ENCODE measurements at regions not wholly inside any gene's neighbourhood (a gene's known extent, or its start where the extent isn't known, plus 50 kb on each side); places are given as distances from the start of the nearest gene placed in this dataset.

DNA sequence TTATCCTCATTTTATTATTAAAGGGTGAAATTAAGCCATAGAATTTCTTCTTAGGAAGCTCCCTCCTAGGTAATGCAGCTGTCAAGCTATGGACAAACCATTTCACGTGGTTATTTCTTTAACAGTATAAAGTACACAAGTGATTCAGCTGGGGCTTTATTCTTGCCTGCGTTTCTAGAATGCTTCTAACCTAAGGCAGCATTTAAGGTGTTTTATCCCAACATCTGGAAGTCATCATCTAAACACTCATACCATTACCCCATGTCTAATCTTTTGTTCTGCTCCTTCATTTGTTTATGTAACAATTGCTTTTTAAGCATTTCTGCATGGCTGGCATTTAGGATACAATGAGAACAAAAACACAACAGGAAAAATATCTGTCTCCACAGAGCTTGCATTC is 829.2 kb upstream of the ADAMTS5 start:
- TF ChIP-seq, protein P1, sequence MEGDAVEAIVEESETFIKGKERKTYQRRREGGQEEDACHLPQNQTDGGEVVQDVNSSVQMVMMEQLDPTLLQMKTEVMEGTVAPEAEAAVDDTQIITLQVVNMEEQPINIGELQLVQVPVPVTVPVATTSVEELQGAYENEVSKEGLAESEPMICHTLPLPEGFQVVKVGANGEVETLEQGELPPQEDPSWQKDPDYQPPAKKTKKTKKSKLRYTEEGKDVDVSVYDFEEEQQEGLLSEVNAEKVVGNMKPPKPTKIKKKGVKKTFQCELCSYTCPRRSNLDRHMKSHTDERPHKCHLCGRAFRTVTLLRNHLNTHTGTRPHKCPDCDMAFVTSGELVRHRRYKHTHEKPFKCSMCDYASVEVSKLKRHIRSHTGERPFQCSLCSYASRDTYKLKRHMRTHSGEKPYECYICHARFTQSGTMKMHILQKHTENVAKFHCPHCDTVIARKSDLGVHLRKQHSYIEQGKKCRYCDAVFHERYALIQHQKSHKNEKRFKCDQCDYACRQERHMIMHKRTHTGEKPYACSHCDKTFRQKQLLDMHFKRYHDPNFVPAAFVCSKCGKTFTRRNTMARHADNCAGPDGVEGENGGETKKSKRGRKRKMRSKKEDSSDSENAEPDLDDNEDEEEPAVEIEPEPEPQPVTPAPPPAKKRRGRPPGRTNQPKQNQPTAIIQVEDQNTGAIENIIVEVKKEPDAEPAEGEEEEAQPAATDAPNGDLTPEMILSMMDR (IDR thresholded peaks at IDR 0.05; ENCODE audit: partially characterized antibody, unreplicated experiment): no peak

DNA sequence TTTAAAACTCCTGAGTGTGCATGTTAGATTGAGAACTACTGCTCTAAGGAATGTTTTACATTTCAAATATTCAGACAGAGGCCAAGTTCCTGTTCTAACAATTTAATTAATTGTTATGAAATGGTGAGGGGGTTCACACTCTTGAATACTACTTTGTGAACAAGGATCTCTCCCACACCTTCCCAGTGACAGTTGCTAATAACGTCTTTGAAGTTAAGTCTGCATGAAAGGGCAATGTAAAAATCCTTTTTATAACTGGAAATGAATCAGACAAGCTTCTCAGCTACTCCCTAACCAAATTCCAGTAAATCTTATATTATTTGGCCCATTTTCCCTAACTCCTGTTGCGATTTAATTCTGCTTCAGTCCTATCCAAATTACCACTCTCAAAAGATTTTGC is 828.5 kb upstream of the ADAMTS5 start:
- TF ChIP-seq, protein P1 (IDR thresholded peaks at IDR 0.05; ENCODE audit: partially characterized antibody, unreplicated experiment): no peak
- no peaks in the 10 kb centered on the region for H3K4me1 Mint-ChIP-seq (ENCODE audit: low read depth, unreplicated experiment)
- DNase-seq: no peak
- H3K36me3 Mint-ChIP-seq (ENCODE audit: unreplicated experiment): no peaks in the 10 kb centered on the region
- no peaks in the 10 kb centered on the region for H3K9me3 Mint-ChIP-seq (ENCODE audit: unreplicated experiment)
- H3K4me3 Mint-ChIP-seq (ENCODE audit: unreplicated experiment): no peak overlapping the region
- no peaks in the 10 kb centered on the region for H3K27me3 Mint-ChIP-seq (ENCODE audit: unreplicated experiment)
- no peak overlapping the region for H3K27ac Mint-ChIP-seq (ENCODE audit: unreplicated experiment)

More for the DNA sequence above, 829.2 kb upstream of the ADAMTS5 start:
- Mint-ChIP-seq H3K27ac (ENCODE audit: unreplicated experiment) (no peak overlapping the region), H3K4me1 (ENCODE audit: low read depth, unreplicated experiment) (no peaks in the 10 kb centered on the region), H3K4me3 (ENCODE audit: unreplicated experiment) (no peak overlapping the region), H3K27me3 (ENCODE audit: unreplicated experiment) (no peaks in the 10 kb centered on the region), H3K36me3 (ENCODE audit: unreplicated experiment) (no peaks in the 10 kb centered on the region), H3K9me3 (ENCODE audit: unreplicated experiment) (no peaks in the 10 kb centered on the region)
- DNase-seq: no peak

DNA sequence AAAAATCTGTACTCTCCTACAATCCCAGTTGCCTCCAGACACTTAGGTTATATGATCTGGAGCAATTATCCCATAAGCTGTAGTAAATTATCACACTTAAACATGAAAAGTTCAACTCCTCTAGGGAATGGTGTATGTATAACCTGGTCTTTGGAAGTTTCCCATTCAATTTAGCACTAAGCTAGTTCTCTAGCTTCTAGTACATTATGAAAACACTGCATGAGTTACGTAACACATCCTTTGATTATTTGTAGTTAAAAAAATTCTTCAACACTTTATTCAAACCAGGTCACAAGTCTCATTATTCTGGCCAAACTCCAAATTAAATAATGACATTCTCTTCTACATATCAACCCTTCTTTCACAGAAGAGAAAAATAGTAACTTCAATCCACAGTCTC is 827.0 kb upstream of the ADAMTS5 start:
- Mint-ChIP-seq H3K27me3 (ENCODE audit: unreplicated experiment) (no peaks in the 10 kb centered on the region), H3K36me3 (ENCODE audit: unreplicated experiment) (no peaks in the 10 kb centered on the region), H3K27ac (ENCODE audit: unreplicated experiment) (no peak overlapping the region), H3K4me1 (ENCODE audit: low read depth, unreplicated experiment) (no peaks in the 10 kb centered on the region), H3K9me3 (ENCODE audit: unreplicated experiment) (no peaks in the 10 kb centered on the region), H3K4me3 (ENCODE audit: unreplicated experiment) (no peak overlapping the region)
- no peak for DNase-seq
- TF ChIP-seq, protein P1 (IDR thresholded peaks at IDR 0.05; ENCODE audit: partially characterized antibody, unreplicated experiment): no peak

DNA sequence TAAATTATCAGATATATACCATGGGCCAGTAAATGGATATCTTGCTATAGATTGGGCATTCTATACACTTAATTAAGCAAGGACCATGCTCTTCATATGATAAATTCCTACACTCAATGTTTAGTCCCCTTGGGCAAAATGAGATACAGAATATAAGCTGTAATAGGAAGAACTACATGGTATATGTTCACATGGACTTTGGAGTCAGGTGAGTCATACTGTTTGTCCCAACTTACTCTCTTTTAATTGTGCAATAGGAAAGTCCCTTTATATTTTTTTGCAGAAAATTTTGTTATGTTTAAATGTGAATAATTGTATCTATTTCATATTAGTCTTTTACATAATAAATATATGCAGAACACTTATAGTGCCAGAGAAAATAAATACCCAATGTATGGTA is 820.2 kb upstream of the ADAMTS5 start:
- no peak for DNase-seq
- no peaks in the 10 kb centered on the region for H3K9me3 Mint-ChIP-seq (ENCODE audit: unreplicated experiment)
- H3K36me3 Mint-ChIP-seq (ENCODE audit: unreplicated experiment): no peaks in the 10 kb centered on the region
- TF ChIP-seq, protein P1 (IDR thresholded peaks at IDR 0.05; ENCODE audit: partially characterized antibody, unreplicated experiment): no peak
- no peaks in the 10 kb centered on the region for H3K27me3 Mint-ChIP-seq (ENCODE audit: unreplicated experiment)
- no peak overlapping the region for H3K27ac Mint-ChIP-seq (ENCODE audit: unreplicated experiment)
- no peaks in the 10 kb centered on the region for H3K4me1 Mint-ChIP-seq (ENCODE audit: low read depth, unreplicated experiment)
- H3K4me3 Mint-ChIP-seq (ENCODE audit: unreplicated experiment): no peak overlapping the region

DNA sequence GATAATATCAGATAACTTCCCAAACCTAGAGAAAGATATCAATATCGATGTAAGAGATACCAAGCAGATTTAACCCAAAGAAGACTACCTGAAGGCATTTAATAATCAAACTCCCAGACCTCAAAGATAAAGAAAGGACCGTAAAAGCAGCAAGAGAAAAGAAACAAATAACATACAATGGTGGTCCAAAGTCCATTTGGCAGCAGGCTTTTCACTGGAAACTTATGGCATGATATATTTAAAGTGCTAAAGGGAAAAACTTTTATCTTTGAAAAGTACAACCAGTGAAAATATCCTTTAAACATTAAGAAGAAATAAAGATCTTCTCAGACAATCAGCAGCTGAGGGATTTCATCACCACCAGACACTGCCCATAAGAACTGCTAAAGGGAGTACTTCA is 812.7 kb upstream of the ADAMTS5 start:
- no peak overlapping the region for H3K4me3 Mint-ChIP-seq (ENCODE audit: unreplicated experiment)
- H3K36me3 Mint-ChIP-seq (ENCODE audit: unreplicated experiment): no peaks in the 10 kb centered on the region
- H3K27ac Mint-ChIP-seq (ENCODE audit: unreplicated experiment): no peak overlapping the region
- no peaks in the 10 kb centered on the region for H3K27me3 Mint-ChIP-seq (ENCODE audit: unreplicated experiment)
- no peaks in the 10 kb centered on the region for H3K4me1 Mint-ChIP-seq (ENCODE audit: low read depth, unreplicated experiment)
- no peak for DNase-seq
- TF ChIP-seq, protein P1 (IDR thresholded peaks at IDR 0.05; ENCODE audit: partially characterized antibody, unreplicated experiment): no peak
- H3K9me3 Mint-ChIP-seq (ENCODE audit: unreplicated experiment): no peaks in the 10 kb centered on the region
